Fibroblast of lung (primary cell): ENCODE measurements at regions not wholly inside any gene's neighbourhood (a gene's known extent, or its start where the extent isn't known, plus 50 kb on each side); places are given as distances from the start of the nearest gene placed in this dataset.

Experiments used
- CTCF ChIP-seq, 2 donors: IDR thresholded peaks in 1 of 2; conservative IDR thresholded peaks in 1 of 2; 1 replicate in 1 of 2; 2 replicates in 1 of 2; pipeline ENCODE4 v1.5.1; 2011 to 2012; ENCODE audit warnings: low read length in 2 of 2, control low read depth in 1 of 2, inconsistent platforms in 1 of 2, low read depth in 1 of 2, mild to moderate bottlenecking in 1 of 2
- EZH2 ChIP-seq: IDR thresholded peaks from 2 replicates; pipeline ENCODE4 v1.5.1; 2012; ENCODE audit warnings: low read length, control low read depth, mild to moderate bottlenecking; ENCODE audit errors: missing control alignments

DNA sequence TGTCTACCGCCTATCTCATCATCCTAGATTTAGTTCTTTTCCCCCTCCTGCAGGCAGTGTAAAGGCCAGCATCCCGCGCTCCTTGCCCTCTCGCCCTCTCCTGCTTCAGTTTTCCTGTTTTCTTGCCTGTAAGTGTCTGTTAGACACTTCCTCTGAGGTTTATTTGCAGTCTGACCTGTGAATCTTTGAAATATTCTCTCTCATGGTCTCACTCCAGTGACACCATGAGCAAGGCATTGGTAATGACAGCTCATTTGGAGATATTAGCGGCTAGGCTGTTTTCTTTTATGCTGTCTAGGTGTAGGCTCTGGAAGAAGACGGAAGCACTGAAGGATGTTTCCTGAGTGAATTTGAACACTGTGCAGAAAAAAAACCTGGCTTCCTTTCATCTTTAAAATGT is 179.6 kb downstream of the KDR start:
- TF ChIP-seq CTCF (conservative IDR thresholded peaks at IDR 0.05 in 1 of 2, IDR thresholded peaks at IDR 0.05 in 1 of 2; ENCODE audit: low read depth in 1 of 2, low read length in 2 of 2) (no peak), EZH2 (no peak)
